GM23248 (cell line): ENCODE measurements at regions not wholly inside any gene's neighbourhood (a gene's known extent, or its start where the extent isn't known, plus 50 kb on each side); places are given as distances from the start of the nearest gene placed in this dataset.
"Not testable (repeated sequence)": the region's sequence is repeated elsewhere in the genome, so short reads cannot be mapped to it uniquely, and the experiment has no call there.

Experiments used
- DNase-seq: peaks from one replicate; pipeline ENCODE4 v3.0.0-alpha.2; 2015
- H2AFZ ChIP-seq: fragments of 200-600 bp; sonication (generic); 2 replicates; pipeline ENCODE4 v1.6.1; 2016; ENCODE audit warnings: antibody characterized with exemption
- H3F3A ChIP-seq: fragments of 200-600 bp; sonication (generic); 2 replicates; pipeline ENCODE4 v1.6.1; 2016; ENCODE audit warnings: mild to moderate bottlenecking, antibody characterized with exemption, mixed run types; ENCODE audit not compliant: insufficient read depth
- H3K27ac ChIP-seq: fragments of 200-600 bp; sonication (generic); 2 replicates; pipeline ENCODE4 v1.5.1; 2016; ENCODE audit warnings: mild to moderate bottlenecking
- H3K27me3 ChIP-seq: fragments of 200-600 bp; sonication (generic); replicated peaks from 2 replicates; pipeline ENCODE4 v1.6.1; 2016; ENCODE audit warnings: mild to moderate bottlenecking; ENCODE audit not compliant: insufficient read depth
- H3K36me3 ChIP-seq: fragments of 200-600 bp; sonication (generic); 2 replicates; pipeline ENCODE4 v1.6.1; 2016; ENCODE audit warnings: low read depth, mild to moderate bottlenecking
- H3K4me1 ChIP-seq: fragments of 200-600 bp; sonication (generic); 2 replicates; pipeline ENCODE4 v1.6.1; 2016; ENCODE audit warnings: mild to moderate bottlenecking; ENCODE audit not compliant: insufficient read depth
- H3K4me2 ChIP-seq: fragments of 200-600 bp; sonication (generic); one replicate; pipeline ENCODE4 v1.6.1; 2016; ENCODE audit warnings: mild to moderate bottlenecking; ENCODE audit not compliant: unreplicated experiment
- H3K4me3 ChIP-seq: fragments of 200-600 bp; sonication (generic); 2 replicates; pipeline ENCODE4 v1.5.1; 2016; ENCODE audit warnings: mild to moderate bottlenecking
- H3K79me2 ChIP-seq: fragments of 200-600 bp; sonication (generic); 2 replicates; pipeline ENCODE4 v1.6.1; 2016; ENCODE audit warnings: mild to moderate bottlenecking; ENCODE audit not compliant: insufficient read depth
- H3K9ac ChIP-seq: fragments of 200-600 bp; sonication (generic); 2 replicates; pipeline ENCODE4 v1.6.1; 2016; ENCODE audit warnings: mild to moderate bottlenecking
- H3K9me2 ChIP-seq: fragments of 200-600 bp; sonication (generic); 2 replicates; pipeline ENCODE4 v1.6.1; 2016; ENCODE audit warnings: mixed run types, mild to moderate bottlenecking, moderate library complexity; ENCODE audit not compliant: insufficient read depth
- H3K9me3 ChIP-seq: fragments of 200-600 bp; sonication (generic); one replicate; pipeline ENCODE4 v1.6.1; 2017; ENCODE audit warnings: low read depth
- H4K20me1 ChIP-seq: fragments of 200-600 bp; sonication (generic); 2 replicates; pipeline ENCODE4 v1.6.0; 2016; ENCODE audit not compliant: insufficient read depth
- WGBS, 2 experiments: methylation state at CpG; one replicate each; pipeline ENCODE4 v1.1.6; 2015 to 2017; ENCODE audit warnings: low lambda C conversion rate in 2 of 2, low coverage in 1 of 2; ENCODE audit errors: missing lambda C conversion rate in 2 of 2; 5-methylcytosine and 5-hydroxymethylcytosine counted together
- in situ Hi-C: fragments of 300-500 bp; cut with MboI; formaldehyde crosslinking; loops from 2 replicates; pipeline ENCODE4 v1.15.0; 2020

GRCh38 chr15:20007338-20007737 lies 534.3 kb downstream of the GOLGA6L6 start:
- H3K36me3 ChIP-seq, H3K9me2 ChIP-seq, DNase-seq, H3K4me3 ChIP-seq, H2AFZ ChIP-seq, H3K27me3 ChIP-seq, H3K4me1 ChIP-seq, H3F3A ChIP-seq, H3K27ac ChIP-seq, in situ Hi-C loops, H3K9ac ChIP-seq, H3K79me2 ChIP-seq, H3K9me3 ChIP-seq, H4K20me1 ChIP-seq, H3K4me2 ChIP-seq: not testable (repeated sequence)
- WGBS, 2 experiments: 3 to 6% methylated on average over 3 of the region's 4 CpGs

- WGBS, 2 experiments: 16 to 20% methylated on average over 2 to 3 of the region's 4 CpGs
- H4K20me1 ChIP-seq, H3K9me2 ChIP-seq, H3K9ac ChIP-seq, H3K27me3 ChIP-seq, H3K4me2 ChIP-seq, H3K4me1 ChIP-seq, H3K4me3 ChIP-seq, H3K27ac ChIP-seq, H3K9me3 ChIP-seq, H2AFZ ChIP-seq, H3F3A ChIP-seq, DNase-seq, H3K79me2 ChIP-seq, in situ Hi-C loops, H3K36me3 ChIP-seq: not testable (repeated sequence)
Observed at GRCh38 chr15:20003471-20003870, 538.1 kb downstream of the GOLGA6L6 start.

- H2AFZ ChIP-seq, H3K9me3 ChIP-seq, H4K20me1 ChIP-seq, H3K27me3 ChIP-seq, H3K9ac ChIP-seq, H3K79me2 ChIP-seq, H3K9me2 ChIP-seq, in situ Hi-C loops, H3K4me1 ChIP-seq, H3K4me3 ChIP-seq, H3K27ac ChIP-seq, H3K36me3 ChIP-seq, H3K4me2 ChIP-seq, H3F3A ChIP-seq, DNase-seq: not testable (repeated sequence)
- WGBS, 2 experiments: 11 to 22% methylated on average over 1 of the region's 2 CpGs
Observed at GRCh38 chr15:20002560-20002959, 539.0 kb downstream of the GOLGA6L6 start.

GRCh38 chr15:19996574-19997194 lies 544.9 kb downstream of the GOLGA6L6 start:
- H3K9me2 ChIP-seq, H3K79me2 ChIP-seq, in situ Hi-C loops, H2AFZ ChIP-seq, H3K4me3 ChIP-seq, H3K4me2 ChIP-seq, H3F3A ChIP-seq, H3K36me3 ChIP-seq, H3K9ac ChIP-seq, DNase-seq, H3K27ac ChIP-seq, H3K27me3 ChIP-seq, H3K9me3 ChIP-seq, H3K4me1 ChIP-seq, H4K20me1 ChIP-seq: not testable (repeated sequence)
- 5 to 13% methylated on average over 2 to 3 of the region's 4 CpGs for WGBS, 2 experiments

GRCh38 chr15:19995296-19995695 lies 546.3 kb downstream of the GOLGA6L6 start:
- H3K9me2 ChIP-seq, in situ Hi-C loops, H3K27me3 ChIP-seq, H3K27ac ChIP-seq, H4K20me1 ChIP-seq, H3K4me2 ChIP-seq, H3K9ac ChIP-seq, H3K4me1 ChIP-seq, H2AFZ ChIP-seq, H3F3A ChIP-seq, H3K9me3 ChIP-seq, H3K36me3 ChIP-seq, H3K79me2 ChIP-seq, DNase-seq, H3K4me3 ChIP-seq: not testable (repeated sequence)
- 13 to 14% methylated on average over 1 of the region's 1 CpG for WGBS, 2 experiments
